SW 1271 (cell line): ENCODE measurements at regions not wholly inside any gene's neighbourhood (a gene's known extent, or its start where the extent isn't known, plus 50 kb on each side); places are given as distances from the start of the nearest gene placed in this dataset.

Source experiments
- DNase-seq, 2 experiments: peaks; one replicate each; lab custom pipeline; 2025; lab: John Stamatoyannopoulos, UW

DNA sequence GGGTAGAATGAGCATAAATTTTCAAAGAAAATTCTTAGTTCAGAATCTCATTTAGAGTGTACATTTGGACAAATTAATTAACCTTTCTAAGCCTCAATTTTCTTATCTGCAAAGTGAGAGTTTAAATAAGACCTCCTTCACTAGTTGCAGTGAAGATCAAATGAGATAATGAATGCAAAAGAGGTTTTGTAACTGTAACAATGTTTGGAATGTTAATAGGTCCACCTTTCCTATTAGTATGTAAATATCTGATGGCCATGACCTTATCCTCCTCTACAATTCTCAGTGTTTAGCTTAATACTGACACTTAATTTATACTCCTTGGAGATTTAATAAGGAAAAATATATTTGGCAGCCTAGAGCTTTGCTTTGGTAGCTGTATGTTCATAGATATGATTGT, 138.8 kb downstream of the GABRG1 start:
- no peak for DNase-seq

DNA sequence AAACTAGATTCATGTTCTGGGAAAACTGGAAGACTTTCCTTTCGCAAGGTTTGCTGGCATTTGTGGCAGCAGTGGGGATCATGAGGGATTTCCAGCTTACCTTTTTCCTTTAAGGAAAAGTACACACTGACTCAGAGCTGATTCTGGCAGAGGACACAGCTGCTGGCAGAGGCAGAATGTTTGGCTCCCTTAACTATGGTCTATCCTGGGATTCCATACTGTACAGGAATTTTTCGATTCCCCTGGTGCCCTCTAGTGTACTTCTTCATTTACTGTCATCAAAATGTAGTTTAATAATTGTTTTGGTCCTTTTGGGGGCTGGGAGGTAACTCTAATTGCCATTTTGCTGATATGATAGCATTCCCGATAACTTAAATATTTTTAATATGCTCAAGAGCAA, 152.7 kb downstream of the GABRG1 start:
- DNase-seq, result peak in 1 of 2 experiments; percentile 5

DNA sequence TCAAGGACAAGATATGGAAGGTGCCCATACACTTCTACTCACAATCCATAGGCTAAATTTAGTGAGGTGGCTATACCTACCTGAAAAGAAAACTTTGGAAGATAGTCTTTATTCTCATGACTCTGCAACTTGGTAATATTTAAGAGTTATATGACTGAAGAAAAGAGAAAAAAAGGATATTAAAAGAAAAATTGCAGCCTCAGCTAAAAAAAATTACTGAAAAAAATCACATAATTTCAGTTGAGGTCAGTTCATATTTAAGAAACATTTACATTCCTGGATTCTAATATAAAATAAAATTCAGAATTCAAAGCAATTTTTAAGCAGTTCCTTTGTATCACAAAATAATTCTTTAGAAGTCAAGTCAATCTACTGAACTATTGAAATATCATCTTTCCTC, 166.5 kb downstream of the GABRG1 start:
- DNase-seq, result no peak

DNA sequence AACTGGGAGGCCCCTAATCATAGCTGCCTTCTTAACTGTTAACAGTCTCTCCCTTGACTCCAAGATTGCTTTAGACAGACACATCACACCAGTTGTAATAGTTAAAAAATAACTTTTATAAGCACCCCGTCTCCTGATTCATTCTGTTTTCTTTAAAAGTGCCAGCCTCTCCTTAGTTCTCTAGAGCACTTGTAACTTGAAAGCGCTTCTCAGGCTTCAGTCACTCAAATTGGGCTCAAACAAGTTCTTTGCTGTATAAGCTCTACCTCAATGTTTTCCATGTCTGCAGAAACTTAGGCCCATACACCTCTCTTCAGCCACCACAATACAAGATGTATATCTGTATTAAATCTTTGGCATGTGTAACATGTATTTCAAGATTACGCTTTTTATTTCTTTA, 169.6 kb downstream of the GABRG1 start:
- DNase-seq, result no peak

DNA sequence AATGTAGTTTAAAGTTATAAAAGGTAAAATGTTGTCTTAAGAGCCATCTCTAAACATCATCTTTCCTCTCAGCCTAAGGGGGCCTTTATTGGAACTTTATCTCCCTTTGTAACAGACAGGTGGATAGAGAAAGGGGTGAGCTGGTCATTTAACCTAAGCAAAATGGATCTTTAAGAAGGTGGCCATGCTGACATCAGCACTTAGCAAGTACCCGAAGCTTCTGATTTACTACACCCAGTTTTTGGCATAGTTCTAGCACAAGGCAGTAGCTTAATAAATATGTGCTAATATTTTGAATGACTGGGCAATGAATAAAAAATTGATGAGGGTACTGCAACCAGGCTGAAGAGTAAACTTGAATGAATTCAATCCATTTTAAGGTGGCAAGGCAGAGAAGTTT, 172.7 kb downstream of the GABRG1 start:
- no peak for DNase-seq

DNA sequence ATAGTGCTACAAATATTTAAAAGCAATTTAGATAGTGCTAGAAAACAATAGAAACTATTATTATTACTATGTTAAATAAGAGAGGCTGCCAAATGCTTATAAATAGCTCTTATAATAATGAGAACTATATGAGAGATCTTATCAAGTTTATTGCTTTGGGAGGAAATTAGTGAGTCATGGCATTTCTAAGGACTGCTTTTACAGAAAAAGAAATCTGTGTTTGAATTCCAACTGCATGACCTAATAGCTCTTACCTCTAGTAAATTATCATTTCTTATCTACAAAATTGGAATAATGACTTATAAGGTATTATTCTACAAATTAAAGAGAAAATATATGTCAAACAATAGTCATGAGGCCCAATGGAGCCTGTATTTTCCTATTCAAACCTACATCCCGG, 177.2 kb downstream of the GABRG1 start:
- no peak for DNase-seq

DNA sequence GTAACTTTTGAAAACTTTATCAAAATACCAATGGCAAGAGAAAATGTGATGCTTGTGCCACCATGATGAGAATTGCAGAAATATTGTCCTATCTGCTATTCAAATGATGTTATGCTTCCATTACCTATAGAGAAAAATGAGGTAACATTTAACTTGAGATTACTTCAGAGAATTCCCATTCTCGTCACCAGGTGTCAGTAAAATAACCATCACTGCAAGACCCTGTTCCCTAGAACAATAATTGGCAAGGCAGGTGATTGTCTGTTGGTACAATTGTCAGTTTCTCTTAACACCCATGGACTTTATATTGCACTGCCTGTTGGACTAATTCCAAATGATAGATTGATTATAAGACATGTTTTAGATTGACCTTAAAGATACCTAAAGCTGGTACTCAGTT, 179.9 kb downstream of the GABRG1 start:
- peak in 1 of 2 experiments; percentile 8 for DNase-seq

DNA sequence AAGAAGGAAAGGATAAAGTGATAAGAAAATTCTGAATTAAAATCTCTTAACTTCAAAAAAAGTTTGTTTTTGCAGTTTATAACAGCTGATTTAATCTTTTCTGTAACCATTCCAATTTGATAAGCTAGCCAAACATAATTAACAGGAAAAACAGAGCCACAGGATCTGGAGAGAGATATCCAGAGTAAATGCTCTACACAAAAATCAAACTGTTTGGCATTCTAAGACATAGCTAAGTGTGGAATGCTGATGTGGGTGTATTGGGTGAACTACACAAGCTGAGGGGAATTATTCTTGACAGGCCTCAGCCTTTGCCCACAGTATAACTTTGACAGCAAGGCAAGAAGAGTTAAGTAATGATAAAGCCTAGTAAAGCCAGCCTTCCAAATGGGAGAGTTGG, 184.8 kb downstream of the GABRG1 start:
- DNase-seq, result no peak

DNA sequence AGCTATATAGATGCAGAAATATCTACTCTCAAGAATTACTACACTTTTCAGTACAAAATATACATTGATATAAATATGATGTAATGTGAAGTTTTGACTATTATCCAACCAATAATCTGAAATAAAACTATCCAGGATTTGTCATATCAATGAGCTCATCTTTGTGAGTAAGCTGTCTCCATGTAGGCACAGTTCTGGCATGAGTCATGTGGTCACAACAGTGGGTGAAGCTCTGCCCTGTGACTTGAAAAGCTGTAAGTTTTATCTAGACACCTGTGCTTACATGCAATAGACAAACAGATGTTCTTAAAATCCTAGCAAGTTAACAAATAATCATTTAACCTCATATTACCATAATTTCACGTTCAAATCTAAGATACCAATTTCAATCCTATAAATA, 192.7 kb downstream of the GABRG1 start:
- DNase-seq, result no peak

DNA sequence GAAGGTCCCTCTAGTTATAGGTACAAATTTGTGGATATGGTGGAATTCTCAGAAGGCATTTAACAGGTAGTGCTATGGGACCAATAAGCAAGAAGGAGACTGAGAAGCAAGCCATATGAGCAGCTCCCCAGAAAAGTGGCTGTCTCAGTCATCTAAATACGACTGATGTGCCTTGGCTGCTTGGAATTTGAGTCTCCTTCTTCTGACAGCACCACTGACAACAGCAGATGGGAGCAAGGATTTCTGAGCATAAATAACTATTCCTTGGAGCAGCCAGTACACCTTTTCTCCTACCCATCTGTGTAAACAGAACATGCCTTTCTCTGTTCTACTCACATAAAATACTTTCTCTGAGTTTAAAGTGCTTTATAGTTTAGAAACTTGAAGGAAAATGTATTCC, 196.2 kb downstream of the GABRG1 start:
- DNase-seq, result no peak

DNA sequence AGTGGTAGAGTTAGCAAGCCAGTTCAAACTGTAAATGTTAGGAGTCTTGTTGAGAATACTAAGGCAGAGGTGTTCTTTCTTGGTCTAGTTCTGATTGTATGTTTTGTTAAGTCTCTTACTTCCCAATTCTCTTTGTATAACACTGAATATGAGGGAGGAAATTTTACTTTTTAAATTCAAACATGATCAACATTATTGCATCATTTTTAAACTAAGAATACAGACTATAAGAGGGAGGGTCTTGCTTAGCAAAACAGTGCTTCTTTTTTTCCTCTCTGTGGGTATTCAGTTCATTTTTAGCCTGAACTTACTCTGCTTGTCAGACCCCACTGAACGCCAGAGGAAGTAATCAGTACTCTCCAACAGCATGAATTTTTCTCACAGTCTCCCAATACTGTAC, 198.0 kb downstream of the GABRG1 start:
- no peak for DNase-seq

DNA sequence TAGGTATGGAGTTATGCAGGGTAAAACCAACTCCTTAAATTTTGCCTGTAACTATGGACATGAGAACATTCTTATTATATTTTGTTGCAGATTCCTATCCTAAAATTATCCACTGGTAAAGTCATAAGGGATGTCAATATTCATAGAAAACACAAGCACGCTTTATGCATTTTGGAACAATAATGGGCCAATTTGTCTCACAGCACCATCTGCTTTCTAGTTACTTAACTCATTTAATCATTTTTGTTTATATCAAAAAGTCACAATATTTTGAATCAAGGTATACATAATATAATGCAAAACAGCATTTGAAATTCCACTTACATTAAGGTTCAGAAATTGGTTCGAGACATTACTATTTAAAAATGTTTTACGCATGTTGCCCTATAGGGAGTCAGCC, 203.0 kb downstream of the GABRG1 start:
- no peak for DNase-seq

DNA sequence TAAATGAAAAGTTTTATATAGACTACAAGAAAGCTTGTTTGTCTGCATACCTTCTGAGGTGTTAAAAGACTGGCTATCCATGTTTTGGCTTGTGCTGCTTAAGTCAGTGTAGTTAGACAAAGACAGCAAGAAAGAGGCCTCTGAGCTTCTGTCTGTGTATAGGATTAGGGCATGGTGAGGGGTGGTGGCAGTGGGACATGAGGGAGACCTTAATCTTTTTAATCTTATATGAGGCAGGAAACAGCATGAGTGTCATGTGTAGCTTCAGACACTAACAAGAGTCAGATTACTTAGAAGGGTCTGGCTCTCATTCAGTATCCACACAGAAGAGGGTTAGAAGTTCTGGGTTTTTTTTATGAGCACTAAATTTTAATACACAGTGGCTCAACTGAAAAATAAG, 213.3 kb downstream of the GABRG1 start:
- no peak for DNase-seq

DNA sequence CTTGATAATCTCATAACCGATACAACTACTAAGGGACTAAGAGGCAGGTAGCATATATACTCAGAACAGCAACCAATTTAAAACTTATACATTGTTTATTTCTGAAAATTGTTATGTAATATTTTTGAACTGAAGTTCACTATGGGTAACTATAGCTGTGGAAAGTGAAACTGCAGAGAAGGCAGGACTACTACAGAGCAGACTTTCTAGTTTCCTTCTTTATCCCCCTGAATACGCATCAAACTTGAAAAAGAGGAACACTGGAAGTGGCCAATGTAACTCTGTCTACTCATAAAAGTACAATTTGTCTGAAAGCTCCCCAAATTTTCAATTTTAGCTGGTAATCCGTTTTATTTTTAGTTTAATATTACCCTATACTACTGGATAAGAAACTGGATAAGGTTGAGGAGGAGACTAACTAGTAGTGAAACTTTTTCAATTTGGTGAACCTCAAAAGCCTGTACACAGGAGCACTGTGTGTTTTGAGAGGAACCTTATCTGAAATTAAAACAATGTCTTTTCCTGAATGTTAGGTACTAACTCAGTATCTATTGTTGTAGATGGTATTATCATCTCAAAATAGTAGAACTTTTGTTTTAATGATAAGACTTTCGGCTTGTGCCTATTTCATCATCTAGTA, 225.8 kb downstream of the GABRG1 start:
- DNase-seq, result no peak

DNA sequence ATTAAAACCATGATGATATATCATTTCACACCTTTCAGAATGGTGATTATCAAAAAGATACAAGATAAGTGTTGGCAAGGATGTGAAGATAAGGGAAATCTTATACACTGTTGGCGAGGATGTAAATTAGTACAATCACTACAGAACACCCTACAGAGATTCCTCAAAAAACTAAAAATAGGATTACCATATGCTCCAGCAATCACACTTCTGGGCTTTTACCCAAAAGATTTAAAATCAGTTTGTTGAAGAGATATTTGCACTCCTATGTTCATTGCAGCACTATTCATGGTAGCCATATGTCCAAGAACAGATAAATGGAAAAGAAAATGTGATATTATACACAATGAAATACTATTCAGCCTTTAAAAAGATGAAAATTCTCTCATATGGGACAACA, 240.4 kb downstream of the GABRG1 start:
- no peak for DNase-seq

DNA sequence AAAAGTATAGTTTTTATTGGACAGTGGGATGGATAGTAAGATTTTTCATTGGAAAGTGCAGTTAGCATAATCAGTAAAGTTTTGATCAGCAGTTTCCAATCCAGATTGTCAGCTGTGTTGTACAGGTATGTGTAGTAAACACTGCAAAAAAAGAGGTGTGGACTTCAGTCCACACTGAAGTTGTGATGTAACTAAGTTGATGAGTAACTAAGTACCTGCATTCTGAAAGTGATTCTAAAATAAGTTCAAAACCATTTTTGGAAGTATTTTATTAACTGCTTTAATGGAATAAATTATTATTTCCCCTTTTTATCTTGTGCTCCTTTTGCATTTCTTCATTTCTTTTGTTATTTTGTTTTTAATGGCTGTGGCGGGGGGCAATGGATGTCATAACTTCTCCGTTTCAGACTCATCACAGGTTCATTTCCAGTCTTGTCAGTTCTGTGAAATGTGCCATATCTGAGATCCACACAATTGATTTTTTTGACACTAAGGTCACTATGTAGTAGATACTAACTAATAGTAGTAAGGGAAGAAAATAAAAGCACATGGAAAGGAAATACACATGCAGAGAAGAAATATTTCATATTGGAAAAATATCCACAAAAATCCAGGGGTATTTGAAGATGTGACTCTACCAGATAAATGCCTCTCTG, 247.5 kb downstream of the GABRG1 start:
- DNase-seq, result no peak

DNA sequence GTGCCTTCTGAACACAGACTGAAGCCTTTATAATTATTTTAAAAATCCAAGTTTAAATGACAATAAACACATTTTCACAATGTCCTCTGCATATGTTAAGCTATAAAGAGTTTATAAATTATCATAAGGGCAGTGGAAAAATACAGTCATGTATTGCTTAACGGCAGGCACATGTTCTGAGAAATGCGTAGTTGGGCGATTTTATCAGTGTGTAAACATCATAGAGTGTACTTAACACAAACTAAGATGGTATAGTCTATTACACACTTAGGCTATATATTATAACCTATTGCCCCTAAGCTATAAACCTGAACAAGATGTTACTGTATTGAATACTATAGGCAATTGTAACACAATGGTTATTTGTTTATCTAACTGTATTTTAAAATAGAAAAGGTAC, 254.7 kb downstream of the GABRG1 start:
- DNase-seq, result no peak

DNA sequence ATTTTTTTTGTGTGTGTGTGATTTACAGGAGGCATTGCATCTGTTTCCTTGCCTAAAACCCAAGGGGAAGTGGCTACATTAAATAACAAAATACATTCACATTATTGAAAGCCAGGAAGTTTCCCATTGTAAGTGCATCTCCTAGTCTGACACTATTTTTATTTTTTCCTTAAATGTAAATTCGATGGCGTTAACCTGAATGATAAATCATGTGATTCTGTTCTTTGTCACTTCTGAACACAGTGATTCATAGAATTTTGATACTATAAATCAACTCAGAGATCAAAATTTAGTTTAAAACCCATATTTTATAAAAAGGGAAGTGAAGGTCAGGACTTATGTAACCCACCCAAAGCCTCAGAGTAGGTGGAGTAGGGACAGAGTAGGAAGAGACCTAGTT, 258.1 kb downstream of the GABRG1 start:
- DNase-seq, result no peak

DNA sequence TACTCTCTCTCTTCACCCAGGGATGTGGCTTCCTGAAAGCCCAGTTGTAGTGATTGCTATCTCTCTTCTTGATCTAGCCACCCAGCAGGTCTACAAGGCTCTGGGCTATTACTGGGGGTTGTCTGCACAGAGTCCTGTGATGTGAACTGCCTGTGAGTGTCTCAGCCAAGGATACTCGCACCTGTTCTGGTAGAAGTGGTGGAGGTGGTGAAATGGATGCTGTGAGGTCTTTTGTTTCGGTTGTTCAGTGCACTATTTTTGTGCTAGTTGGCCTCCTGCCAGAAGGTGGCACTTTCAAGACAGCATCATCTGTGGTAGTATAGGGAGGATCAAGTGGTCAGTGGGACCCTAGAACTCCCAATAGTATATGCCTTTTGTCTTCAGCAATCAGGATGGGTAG, 268.0 kb downstream of the GABRG1 start:
- no peak for DNase-seq

DNA sequence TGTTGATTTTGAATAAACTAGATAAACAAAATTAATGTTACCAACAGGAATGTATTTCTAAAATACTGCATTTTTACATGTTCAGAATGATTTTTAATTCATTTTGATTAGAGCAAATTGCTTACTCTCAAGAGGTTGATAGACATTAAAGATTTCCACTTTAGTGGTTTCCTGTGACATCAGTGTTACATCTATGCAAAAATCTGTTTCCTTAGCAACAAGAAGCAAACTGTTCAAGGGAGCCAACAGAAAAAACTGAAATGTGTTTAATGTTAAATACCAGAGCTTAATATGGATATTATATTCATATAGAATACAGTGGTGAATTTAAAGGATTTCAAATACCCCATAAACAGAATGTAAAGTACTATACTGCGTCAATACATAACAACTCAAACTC, 277.8 kb downstream of the GABRG1 start:
- DNase-seq, result no peak

DNA sequence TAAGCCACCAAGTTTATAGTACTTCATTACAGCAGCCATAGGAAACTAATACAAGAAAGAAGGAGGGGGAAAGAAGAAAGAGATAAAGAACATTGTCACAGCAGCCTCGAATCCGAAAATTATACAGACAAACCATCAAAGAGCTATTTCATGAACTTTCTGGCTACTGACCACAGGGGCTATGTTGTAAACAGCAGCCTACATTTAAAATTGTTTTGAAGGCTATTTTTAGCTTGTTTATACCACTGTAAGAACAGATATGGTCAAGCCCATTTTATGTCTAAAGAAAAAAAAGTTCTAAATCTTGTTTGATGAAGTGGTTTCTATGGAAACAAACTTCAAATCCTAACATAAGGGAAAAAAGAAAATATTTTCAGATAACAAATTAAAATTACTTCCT, 282.1 kb downstream of the GABRG1 start:
- no peak for DNase-seq

DNA sequence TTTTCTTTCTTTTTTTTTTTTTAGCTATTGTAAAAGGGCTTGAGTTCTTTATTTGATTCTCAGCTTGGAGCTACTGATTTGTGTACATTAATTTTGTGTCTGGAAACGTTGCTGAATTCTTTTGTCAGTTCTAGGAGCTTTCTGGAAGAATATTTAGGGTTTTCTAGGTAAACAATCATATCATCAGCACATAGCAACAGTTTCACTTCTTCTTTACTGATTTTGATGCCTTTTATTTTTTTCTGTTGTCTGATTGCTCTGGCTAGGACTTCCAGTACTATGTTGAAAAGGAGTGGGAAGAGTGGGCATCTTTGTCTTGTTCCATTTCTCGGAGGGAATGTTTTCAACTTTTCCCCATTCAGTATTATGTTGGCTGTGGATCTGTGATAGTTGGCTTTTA, 292.2 kb downstream of the GABRG1 start:
- no peak for DNase-seq

DNA sequence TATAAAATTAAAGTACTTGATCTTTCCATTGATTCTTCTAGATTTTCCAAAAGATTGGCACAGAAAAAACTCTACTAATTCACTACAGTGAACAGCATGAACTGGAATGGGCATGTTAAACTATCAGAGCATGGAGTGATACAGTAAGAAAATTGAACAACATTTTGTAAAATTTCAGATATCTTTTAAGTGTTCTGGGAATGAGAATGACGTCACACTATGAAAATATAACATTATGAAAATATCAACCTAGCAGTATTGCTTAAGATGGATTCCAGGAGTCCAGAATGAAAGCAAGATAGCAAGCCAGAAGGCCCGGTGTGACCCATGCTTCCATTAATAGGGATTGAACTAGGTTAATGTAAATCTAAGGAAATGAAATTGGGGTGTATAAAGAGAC, 319.9 kb downstream of the GABRG1 start:
- DNase-seq, result no peak

DNA sequence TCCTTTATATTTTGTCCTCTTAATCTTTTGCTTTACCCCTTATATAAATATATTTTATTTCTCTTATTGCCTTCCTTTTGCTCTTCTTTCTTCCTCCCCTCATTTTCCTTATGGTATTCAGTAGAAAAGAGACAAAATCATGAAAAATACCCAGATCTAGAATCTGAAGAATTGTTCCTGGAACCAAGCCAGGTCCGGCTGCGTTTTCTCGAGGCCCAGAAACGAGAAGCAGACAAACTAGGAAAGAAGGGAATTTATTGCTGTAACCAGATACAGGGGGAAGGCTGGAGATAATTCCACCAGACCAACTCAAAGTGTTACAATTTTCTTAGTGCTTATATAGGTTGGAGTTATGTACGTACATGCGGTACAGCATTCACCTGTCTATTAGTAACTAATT, 328.7 kb downstream of the GABRG1 start:
- no peak for DNase-seq
